HL-60 (cell line): ENCODE measurements at regions not wholly inside any gene's neighbourhood (a gene's known extent, or its start where the extent isn't known, plus 50 kb on each side); places are given as distances from the start of the nearest gene placed in this dataset.

Source experiments
- CTCF ChIP-seq: IDR thresholded peaks from one replicate; pipeline ENCODE4 v1.5.1; 2011; ENCODE audit warnings: low read length, control low read depth, inconsistent platforms; ENCODE audit not compliant: insufficient read depth
- GABPA ChIP-seq: IDR thresholded peaks from 2 replicates; pipeline ENCODE4 v1.6.1; 2012; ENCODE audit warnings: low read depth

- TF ChIP-seq GABPA (no peak), CTCF (no peak)
These were observed 194.4 kb upstream of the TLE4 start for GRCh38 chr9:79377339-79377855.
